NCI-H2227 (cell line): ENCODE measurements at regions not wholly inside any gene's neighbourhood (a gene's known extent, or its start where the extent isn't known, plus 50 kb on each side); places are given as distances from the start of the nearest gene placed in this dataset.
A peak's percentile ranks its signal among the peaks of the same experiment; 100 is the strongest.

Source experiments
- DNase-seq: peaks from one replicate; lab custom pipeline; 2025; ENCODE audit not compliant: unreplicated experiment; lab: John Stamatoyannopoulos, UW

DNA sequence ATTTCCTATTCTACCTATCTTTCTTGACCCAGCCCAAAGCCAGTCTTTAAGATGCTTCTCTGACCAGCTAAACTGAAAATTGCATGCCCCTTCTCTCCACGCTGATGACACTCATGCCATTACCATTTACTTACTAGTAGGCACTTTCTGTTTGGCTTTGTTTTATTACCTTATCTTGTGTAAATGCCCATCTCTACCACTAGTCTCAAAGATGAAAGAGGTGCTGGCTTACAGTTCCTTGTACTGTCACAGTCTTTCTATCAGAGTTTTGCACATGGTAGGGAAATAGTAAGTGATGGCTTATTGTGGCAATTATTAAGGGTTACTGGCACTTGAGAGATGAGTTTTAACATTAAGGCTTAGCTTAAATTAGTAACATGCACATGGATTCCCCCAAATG, 352.1 kb downstream of the RBM43 start:
- DNase-seq: no peak

DNA sequence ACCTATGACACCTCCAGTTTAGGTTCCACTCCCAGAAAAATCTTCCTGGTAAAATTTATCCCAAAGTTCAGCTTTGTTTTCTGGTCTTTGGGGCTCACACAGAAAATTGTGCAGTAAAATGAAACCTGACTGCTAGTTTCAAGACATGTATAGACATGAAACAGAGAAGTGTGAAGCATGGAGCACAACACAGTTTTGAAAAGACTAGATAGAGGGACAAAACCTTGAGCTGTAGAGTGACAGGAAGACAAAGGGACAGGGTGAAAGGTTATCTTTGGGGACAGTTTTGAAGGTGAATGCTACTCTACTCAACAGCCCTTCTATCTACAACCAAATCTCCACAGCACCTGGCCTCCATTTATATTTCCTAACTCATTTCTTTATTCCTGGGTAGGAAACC, 352.6 kb downstream of the RBM43 start:
- no peak for DNase-seq

DNA sequence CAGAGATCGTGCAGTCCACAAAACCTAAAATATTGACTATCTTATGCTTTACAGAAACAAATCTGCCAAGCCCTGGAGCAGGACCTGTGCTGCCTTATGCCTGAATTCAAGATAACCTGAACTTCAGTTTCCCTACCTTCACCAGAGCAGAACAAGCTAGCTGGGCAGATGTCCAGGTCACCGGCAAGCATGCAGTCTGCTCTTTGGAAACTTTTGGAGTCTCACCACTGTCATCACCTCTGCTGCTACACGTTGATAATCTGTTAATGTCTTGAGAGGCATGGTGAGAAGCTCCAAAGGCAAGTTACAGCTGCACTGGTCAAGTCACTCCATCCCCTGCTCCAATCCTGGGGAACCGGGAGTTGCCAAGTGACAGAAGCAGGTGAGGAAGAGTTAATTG, 354.2 kb downstream of the RBM43 start:
- DNase-seq: no peak

DNA sequence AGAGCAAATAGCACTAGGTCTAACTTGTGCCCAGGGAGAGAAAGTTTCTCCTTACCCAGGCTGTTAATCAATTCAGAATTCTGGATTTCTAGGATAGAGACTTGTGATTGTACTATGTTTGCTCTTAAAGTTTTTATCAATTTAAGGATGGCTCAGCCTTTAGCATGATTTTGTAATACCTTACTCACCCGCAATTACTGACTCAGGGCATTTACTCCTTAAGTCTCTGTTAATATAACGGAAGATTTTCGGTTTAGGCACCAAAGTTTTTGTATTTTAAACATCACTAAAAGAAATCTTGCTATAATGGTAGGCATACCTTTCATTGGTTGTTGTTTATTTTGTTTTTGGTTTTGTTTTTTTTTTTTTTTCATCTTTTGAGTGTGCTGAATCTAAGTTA, 358.2 kb downstream of the RBM43 start:
- DNase-seq: no peak

DNA sequence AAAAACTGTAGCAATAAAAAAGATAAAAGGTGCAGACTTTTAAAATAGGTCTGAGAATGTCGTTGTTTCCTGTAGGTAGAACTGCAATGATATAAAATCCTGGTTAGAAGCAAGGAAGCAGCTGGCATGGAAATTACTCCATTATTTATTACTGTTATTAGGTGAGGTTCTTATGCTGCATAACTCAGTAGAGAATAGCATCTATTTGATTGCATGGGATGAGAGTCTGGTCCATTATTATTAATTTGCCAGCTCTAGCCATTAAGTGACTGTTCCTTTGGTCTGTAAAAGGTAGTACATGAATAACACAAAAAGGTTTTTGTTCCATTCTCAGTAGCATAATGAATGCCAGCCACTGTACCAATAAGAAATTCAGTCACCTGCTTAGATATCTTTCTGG, 358.6 kb downstream of the RBM43 start:
- DNase-seq: no peak

DNA sequence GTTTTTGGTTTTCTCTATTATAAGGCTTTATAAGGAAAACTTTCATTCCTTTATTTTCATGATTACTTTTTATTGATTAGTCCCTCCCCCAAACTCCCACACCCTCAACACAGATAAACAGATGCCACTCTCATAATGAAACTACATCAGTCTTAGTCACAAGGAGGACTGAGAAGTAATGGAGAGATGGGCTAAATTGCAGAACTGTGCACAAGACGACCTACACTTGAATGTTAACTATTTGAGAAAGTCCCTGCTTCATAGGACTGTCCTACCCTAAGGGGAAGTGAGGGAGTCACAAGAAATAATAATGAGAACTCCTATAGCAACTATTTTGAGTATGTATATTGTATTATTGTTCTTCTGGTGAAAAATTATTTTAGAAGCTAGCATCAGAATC, 360.8 kb downstream of the RBM43 start:
- DNase-seq: no peak

DNA sequence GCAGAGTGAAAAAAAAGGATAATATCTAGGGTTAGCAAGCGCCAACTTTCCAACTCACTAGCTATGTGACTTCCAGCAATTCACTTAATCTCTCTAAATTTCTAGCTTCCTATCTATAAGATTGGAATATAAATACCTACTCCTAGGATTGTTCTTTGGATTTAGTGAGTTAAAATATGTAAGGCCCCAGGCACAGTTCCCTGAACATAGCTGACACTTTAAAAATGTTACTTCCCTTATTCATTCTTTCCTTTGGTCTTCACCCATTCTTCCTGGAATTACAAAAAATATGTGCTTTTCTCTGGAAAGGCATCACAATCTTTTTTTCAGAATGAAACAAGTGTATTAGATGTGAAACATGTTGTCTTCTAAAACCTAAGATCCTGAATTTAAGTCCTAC, 365.7 kb downstream of the RBM43 start:
- no peak for DNase-seq

DNA sequence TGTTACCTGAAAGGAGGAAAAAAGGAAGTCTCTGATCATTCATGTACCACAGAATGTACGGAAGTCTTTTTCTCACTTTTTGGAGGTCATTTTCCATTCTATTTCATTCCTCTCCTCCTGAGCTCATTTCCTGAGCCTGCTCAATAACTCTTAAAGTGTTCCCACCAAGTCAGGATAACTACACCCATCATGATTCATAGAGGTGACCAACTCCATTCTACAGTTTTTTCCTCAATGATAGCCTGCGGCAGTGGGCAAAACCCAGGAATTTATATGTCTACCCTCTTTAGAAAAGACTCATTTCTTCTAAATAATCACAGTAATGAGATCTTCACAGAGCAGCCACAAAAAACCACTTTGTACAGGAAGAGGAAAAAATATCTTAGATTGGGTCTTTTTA, 372.5 kb downstream of the RBM43 start:
- no peak for DNase-seq

DNA sequence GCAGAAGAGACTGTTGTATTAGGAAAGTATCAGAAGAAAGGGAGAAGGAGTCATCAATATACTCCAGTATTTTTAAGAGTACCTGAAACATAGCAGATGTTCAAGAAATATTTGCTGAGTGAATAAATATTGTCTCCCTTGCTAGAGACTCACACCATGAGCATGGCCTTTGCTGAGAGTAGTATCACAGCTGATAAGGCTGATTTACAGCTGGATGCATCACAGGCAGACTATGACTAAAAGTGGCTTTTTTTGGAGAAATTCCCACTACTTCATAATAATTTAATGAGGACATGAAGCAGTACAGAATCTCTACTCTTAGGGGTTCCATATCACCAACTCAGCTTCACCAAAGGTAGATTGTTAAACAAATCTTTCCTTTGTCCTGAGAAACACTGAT, 373.3 kb downstream of the RBM43 start:
- no peak for DNase-seq

DNA sequence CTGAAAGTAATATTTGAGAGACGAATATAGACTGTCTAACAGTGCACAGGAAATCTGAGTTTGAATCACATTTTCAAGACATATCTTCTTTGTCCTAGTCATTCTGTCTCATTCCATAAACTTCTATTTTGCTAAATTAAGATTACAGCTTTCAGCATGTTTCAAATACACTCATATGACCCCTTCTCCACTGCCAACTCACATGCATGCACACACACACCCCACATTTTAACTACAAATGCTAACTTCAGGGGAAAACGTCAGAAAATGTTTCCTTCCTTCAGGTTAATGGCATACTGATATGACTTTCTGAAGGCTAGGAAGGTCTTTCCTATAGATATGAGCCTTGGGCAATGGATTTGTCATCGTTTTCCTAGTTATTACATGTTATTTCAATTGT, 373.7 kb downstream of the RBM43 start:
- no peak for DNase-seq

DNA sequence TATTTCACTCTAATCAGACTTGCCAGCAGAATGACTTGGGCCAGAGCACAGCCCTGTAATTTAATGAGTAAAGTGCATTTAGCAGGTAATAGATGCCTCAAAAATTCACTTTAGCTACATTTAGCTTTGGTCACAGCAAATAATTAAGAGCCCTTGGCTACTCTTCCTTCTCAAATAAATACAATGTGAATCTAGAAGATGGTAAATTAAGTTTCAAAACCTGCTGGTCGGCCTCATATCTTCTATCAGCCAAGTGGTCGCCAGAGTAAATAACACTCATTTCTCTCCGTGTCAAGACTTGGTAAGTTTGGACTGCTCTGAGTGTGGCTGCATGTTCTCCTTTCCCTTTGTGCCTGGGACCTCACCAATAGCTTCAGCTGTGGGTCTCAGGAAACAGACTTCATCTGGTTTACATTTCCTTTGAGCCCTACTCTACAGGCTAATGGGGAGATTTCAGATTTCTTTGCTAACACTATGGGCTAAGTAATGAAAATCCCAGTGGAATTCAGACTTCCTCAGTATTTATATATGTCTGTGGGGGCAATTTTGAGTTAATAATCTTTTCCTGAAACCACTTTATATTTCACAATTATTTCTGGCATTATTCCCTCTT, 375.8 kb downstream of the RBM43 start:
- no peak for DNase-seq

DNA sequence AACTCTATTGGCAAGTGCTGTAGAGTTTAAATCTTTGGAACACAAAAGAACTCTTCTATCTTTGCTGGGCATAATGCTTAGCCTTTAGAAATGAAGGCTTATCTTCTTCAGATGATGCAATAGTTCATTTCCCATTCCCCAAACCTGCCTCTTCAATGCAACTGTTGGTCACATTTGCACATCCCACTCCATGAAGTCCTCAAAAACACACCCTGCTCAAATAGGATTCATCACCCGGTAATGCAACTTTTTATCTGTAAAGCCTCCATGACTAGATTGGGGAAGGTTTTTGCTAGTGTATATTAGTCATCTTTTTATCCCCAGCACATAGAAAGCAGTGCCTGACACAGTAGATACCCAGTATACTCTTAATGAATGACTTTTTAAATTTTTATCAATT, 376.4 kb downstream of the RBM43 start:
- DNase-seq: no peak

DNA sequence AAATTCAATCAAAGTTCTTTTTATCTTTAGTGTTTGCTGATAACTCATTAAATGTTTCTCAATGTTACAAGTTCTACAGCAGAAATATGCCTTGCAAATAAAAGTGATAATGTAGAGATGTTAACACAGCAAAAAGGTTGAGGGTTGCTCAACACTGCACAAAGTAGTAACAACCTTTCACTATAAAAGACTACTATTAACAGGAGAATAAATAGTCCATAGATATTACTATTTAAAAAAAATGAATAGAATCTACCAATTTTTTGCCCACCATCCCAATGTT, 378.1 kb downstream of the RBM43 start:
- DNase-seq: no peak

DNA sequence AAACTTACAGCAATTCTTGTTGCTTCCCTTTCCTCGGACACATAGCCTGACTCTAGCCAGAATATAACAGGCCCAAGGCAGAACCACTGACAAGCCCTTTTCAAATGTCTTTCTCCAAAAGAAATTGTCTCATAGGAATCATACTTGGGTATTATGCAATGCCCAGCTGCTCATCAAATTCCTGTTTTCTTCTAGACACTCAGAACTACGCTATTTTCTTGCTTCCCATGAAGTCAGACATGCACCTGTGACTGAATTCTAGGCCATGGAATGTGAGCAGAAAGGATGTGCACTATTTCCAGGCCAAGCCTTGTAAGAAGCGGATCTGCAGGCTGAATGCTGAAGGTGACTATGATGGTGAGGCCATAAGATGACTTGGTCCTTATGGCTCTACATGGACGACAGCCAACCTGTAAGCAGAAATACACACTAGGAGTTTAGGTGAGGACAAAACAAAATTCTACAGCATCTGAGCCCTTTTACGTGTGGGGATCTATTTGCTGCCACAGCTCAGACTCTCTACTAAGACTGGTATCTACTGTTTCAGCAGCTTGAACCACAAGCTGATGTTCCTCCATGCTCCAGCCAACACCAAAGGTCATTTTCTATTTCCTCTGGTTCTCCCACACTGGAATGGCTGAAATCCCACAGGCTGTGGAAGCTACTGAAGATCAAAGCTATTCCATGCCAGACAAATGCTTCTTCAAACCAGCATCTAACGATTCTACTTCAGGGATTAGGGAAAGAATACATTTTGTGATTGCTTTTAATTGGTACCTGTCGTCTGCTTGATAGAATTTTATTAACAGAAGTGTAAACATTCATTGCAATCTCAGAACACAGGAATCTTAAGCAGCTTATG, 378.7 kb downstream of the RBM43 start:
- no peak for DNase-seq

DNA sequence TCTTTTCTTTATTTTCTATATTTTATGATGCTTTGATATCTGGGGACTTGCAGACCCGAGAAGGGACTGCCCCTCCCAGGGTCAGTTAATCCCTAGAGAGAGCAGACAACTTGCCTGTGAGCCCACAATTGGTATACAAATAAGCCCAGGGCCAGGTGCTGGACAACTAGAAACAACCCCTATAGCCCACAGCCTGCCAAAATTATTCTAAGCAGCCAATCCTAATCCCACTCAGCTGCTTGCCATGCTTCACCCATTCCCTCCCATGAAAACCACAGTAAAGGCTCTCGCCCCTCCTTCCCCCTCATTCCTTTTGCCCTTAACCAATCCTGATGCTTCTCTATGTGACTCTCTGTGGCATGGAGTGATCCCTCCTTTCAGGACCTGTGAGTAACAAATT, 380.7 kb downstream of the RBM43 start:
- DNase-seq: no peak

DNA sequence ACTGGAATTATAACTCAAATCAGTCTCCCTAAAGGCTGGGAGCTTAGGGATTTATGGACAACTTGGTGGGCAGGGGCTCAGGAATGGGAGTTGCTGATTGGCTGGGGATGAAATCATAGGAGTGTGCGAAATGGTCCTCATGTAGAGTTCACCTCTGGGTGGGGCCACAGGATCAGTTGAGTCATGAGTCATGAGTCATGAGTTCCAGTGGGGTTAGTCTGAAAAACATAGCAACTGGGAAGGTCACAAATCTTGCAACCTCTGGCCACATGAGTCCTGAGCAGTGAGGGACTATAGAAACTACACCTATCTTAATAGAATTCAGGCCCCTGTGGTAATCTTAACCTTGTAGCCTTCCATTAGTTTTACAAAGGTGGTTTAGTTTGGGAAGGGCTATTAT, 383.3 kb downstream of the RBM43 start:
- no peak for DNase-seq

DNA sequence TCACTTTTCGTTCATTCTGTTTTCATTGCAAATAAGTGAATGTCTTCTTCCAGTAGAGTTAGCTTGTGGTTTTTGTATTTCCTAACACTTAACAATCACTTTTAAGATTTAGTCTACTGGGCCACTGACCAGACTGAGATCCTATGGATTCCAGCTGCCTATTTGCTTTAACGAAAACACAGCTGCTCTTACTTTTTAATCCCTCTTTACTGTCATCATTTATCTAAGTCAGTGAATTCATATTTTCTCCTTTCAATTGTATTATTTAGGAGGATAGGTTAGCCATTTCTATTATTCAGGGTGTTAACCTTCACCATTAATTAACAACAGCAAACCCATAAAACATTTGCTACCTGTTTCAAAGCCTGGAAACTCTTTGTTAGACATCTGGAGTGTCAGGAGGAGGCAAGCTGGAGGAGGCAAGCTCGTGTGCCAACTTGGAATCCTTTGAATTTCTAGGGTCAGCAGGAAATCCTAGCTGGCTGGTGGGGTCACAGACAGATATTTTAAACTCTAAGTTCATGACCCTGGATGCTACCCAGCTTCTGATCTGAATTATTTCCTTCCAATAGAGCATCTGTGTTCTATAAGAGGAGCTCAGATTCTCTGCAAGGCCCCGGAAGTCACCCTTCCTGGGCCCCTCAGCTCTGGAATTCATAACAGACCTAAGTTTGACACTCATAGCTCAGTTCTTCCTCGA, 385.3 kb downstream of the RBM43 start:
- no peak for DNase-seq

DNA sequence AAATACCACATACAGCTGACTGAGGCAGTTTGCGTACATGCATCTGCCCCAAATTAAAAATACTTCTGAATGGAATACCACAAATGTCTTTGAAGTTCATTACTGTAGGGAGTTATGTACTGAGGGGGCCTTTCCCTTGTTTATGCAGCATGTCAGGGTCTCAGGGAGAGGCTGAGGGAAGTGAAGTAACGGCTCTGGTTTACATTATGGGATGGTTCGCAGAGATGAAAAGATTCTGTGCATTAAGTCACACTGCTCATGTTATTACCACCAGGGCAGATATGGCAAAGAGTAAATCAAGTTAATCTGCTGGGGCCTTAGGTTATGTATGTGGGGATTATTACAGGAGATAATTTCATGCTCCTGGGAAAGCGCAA, 385.9 kb upstream of the RND3 start:
- no peak for DNase-seq

DNA sequence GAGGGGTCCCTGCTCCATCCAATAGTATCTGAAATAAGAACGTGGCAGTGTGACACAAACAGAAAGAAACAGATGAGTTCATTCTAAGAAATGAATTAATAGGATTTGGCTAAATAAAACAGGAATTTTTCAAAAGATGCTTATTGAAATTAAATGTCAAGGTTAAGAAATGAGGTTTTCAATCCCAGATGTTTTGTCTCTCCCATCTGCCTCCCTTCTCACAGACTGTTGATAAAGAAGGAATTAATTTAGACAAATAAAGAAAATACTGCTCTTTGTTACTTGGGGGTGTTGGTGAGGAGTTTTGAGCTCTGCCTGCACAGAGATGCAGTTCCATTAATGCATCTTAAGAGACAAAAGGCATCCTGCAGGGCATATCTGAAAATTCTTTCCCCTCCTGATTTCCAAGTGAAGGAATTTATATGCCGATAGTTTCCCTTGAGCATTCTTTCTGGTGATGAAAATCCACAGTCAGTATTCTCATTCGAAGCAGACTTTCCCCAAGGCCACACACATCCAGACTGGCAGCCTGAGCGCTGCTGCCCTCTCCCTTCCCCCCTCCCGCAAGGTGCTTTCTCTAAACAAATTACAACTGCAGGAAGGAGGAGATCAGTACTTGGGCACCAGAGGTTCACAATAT, 385.4 kb upstream of the RND3 start:
- DNase-seq: peak; percentile 23

DNA sequence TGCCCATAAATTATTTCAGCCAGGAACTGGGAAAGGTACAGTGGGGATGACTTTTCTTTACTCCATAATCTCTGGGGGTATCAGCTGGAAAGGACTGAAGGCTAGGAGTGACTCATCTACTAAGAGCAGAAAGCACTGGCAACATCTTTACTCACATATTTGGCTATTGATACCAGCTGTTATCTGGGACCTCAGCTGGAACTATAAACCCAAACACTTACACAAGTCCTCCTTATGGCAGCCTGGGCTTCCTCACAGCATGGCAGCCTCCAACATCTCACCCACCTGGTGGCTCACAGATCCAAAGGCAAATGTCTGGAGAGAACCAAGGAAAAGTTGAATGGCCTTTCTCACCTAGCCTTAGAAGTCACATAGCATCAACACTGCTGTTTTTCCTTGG, 379.0 kb upstream of the RND3 start:
- no peak for DNase-seq

DNA sequence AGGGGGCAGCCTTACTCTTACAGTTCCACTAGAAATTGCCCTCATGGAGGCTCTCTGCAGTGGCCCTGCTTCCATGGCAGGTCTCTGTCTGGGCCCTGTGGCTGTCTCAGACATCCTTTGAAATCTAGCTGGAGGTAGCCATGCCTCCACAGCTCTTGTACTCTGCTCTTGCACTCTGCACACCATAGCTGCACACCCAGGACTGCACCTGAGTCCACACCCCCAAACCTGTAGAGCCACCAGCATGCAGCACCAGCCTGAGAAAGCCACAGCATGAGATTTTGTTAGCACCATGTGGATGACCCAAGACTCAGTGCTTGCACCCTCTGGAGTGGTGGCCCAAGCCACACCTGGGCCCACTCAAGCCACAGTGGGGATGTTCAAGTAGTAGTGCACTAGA, 376.2 kb upstream of the RND3 start:
- DNase-seq: no peak

DNA sequence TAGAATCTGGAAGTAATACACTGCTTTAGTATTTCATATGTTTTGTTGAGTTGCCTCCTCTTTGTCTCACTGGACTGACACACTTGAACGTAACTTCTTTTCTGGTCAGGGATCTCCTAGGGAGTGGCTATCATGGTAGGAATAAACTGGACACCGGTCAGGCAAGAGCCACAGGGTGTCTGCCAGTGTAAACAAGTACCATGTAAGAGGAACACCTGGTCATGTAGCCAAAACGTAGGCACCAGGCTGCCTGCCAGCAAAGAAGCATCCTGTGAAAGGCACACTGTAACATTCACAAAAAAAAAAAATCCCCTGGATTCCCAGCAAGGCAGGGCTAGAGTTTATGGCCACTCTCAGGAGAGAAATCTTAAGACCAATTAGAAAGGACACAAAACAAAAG, 372.8 kb upstream of the RND3 start:
- no peak for DNase-seq
